NB4 (cell line): ENCODE measurements at regions not wholly inside any gene's neighbourhood (a gene's known extent, or its start where the extent isn't known, plus 50 kb on each side); places are given as distances from the start of the nearest gene placed in this dataset.

Experiments used
- MYC ChIP-seq: IDR thresholded peaks from 2 replicates; pipeline ENCODE4 v1.6.1; 2011; ENCODE audit warnings: low read depth, low read length
- POLR2A ChIP-seq: IDR thresholded peaks from 2 replicates; pipeline ENCODE4 v1.6.1; 2011; ENCODE audit warnings: mild to moderate bottlenecking; ENCODE audit not compliant: insufficient read length; ENCODE audit errors: extremely low read depth
- TF ChIP-seq, protein P1 (sequence below): IDR thresholded peaks from one replicate; pipeline ENCODE4 v1.5.1; 2012; ENCODE audit warnings: low read depth, low read length
- TF ChIP-seq, protein P2 (sequence below): IDR thresholded peaks from 2 replicates; pipeline ENCODE4 v1.6.1; 2011; ENCODE audit warnings: low read depth, low read length

DNA sequence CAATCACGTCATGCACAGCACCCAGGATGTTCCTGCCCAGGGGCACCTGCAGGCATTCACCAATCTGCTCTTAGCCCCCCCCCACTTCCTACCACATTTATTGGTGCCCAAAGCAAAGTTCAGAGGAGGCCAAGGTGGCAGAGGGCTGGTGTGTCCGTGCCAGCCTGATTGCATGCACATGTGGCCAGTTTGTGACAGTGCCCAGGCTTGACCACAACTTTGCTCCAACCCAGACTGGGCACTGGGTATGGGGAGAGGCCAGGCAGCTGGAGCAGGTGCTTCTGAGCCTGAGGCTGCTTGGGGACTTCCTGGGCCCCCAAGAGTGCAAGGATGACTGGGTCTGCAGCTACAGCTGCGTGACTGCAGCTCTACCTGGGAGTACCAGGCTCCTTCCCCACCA lies 192.3 kb upstream of the BCHE start:
- TF ChIP-seq, protein P1, sequence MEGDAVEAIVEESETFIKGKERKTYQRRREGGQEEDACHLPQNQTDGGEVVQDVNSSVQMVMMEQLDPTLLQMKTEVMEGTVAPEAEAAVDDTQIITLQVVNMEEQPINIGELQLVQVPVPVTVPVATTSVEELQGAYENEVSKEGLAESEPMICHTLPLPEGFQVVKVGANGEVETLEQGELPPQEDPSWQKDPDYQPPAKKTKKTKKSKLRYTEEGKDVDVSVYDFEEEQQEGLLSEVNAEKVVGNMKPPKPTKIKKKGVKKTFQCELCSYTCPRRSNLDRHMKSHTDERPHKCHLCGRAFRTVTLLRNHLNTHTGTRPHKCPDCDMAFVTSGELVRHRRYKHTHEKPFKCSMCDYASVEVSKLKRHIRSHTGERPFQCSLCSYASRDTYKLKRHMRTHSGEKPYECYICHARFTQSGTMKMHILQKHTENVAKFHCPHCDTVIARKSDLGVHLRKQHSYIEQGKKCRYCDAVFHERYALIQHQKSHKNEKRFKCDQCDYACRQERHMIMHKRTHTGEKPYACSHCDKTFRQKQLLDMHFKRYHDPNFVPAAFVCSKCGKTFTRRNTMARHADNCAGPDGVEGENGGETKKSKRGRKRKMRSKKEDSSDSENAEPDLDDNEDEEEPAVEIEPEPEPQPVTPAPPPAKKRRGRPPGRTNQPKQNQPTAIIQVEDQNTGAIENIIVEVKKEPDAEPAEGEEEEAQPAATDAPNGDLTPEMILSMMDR = no peak
- no peak for TF ChIP-seq POLR2A
- TF ChIP-seq, protein P2, sequence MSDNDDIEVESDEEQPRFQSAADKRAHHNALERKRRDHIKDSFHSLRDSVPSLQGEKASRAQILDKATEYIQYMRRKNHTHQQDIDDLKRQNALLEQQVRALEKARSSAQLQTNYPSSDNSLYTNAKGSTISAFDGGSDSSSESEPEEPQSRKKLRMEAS = no peak
- TF ChIP-seq MYC = no peak
